Keratinocyte (primary cell): ENCODE measurements at regions not wholly inside any gene's neighbourhood (a gene's known extent, or its start where the extent isn't known, plus 50 kb on each side); places are given as distances from the start of the nearest gene placed in this dataset.

Experiments
- CTCF ChIP-seq, 3 experiments: IDR thresholded peaks in 1 of 3; conservative IDR thresholded peaks in 1 of 3; optimal IDR thresholded peaks in 1 of 3; 2 replicates in 2 of 3; 3 replicates in 1 of 3; pipeline versions ENCODE3 to v1.5.1; 2011; ENCODE audit warnings: low read length in 3 of 3, mild to moderate bottlenecking in 3 of 3, moderate library complexity in 2 of 3, control low read depth in 1 of 3, inconsistent platforms in 1 of 3; ENCODE audit not compliant: insufficient read depth in 2 of 3; ENCODE audit errors: extremely low read depth in 1 of 3
- EZH2 ChIP-seq: IDR thresholded peaks from one replicate; pipeline ENCODE4 v1.6.1; 2012; ENCODE audit warnings: inconsistent platforms, mild to moderate bottlenecking, low read length, moderate library complexity

GRCh38 chr13:107275945-107276614 lies 708.1 kb upstream of the ARGLU1 start:
- TF ChIP-seq EZH2 (no peak), CTCF (optimal IDR thresholded peaks at IDR 0.05 in 1 of 3, IDR thresholded peaks at IDR 0.05 in 1 of 3, conservative IDR thresholded peaks at IDR 0.05 in 1 of 3; ENCODE audit: extremely low read depth in 1 of 3, insufficient read depth in 2 of 3, low read length in 3 of 3) (no peak)
